ENCODE measurements at regions not wholly inside any gene's neighbourhood (a gene's known extent, or its start where the extent isn't known, plus 50 kb on each side); places are given as distances from the start of the nearest gene placed in this dataset.

- Histone ChIP-seq H3K9me3 (peaks cover 0 to 17% (median 0%) of the 10 kb centered on the region in 4 donors), H3K27me3 (no peaks in the 10 kb centered on the region), H3K4me3 (no peak overlapping the region), H3K4me1 (peaks cover 0 to 18% (median 0%) of the 10 kb centered on the region in 4 donors), H3K36me3 (no peaks in the 10 kb centered on the region), H3K27ac (no peak overlapping the region)
- TF ChIP-seq EP300 (IDR thresholded peaks at IDR 0.05) (no peak), POLR2A (IDR thresholded peaks at IDR 0.05) (no peak), CTCF (IDR thresholded peaks at IDR 0.05) (no peak)
- no peak for DNase-seq (ENCODE audit: low spot score in 2 of 2)
- 25 to 39% methylated on average over 12 to 16 of the region's 16 CpGs for WGBS, 2 donors
These were observed 78.6 kb upstream of the ZNF469 start for GRCh38 chr16:88303890-88304819.

DNA sequence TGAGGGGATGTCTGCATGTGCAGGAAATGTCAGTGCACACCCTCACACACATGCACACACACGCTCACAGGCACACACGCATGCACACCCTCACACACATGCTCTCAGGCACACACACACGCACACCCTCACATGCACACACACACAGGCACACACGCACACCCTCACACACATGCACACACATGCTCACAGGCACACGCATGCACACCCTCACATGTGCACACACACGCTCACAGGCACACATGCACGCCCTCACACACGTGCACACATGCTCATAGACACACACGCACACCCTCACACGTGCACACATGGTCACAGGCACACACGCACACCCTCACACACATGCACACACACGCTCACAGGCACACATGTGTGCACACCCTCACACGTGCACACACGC, 77.6 kb upstream of the ZNF469 start:
- no peak for DNase-seq (ENCODE audit: low spot score in 2 of 2)
- peaks cover 0 to 15% (median 0%) of the 10 kb centered on the region in 4 donors for H3K4me1 ChIP-seq
- 86 to 90% methylated on average over 11 to 14 of the region's 14 CpGs for WGBS, 2 donors
- no peaks in the 10 kb centered on the region for H3K36me3 ChIP-seq
- H3K4me3 ChIP-seq = no peak overlapping the region
- TF ChIP-seq POLR2A (IDR thresholded peaks at IDR 0.05) = no peak
- TF ChIP-seq EP300 (IDR thresholded peaks at IDR 0.05) = no peak
- TF ChIP-seq CTCF (IDR thresholded peaks at IDR 0.05) = no peak
- H3K27ac ChIP-seq = no peak overlapping the region
- H3K27me3 ChIP-seq = no peaks in the 10 kb centered on the region
- H3K9me3 ChIP-seq = peaks cover 0 to 17% (median 0%) of the 10 kb centered on the region in 4 donors

DNA sequence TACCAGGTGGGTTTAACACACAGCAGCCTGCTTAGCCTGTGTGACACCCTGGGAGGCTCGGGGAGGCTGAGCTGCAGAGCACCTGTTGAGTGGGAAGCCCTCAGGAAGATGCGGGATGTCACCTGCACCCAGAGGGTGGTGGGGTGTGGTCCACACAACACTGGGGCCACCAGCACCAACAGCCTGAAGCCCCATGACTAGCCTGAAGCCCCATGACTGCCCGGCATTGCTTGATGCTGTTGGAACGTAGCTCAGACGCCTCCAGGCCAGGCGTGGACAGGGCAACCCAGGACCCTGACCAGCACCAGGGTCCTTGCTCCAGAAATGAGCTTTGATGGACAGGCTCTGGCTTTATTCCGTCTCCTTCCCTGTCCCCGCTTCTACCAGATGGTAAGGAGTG, 76.3 kb upstream of the ZNF469 start:
- Histone ChIP-seq H3K27me3 (no peaks in the 10 kb centered on the region), H3K27ac (no peak overlapping the region), H3K4me1 (peaks cover 0 to 15% (median 0%) of the 10 kb centered on the region in 4 donors), H3K9me3 (peaks cover 0 to 17% (median 0%) of the 10 kb centered on the region in 4 donors), H3K36me3 (no peaks in the 10 kb centered on the region), H3K4me3 (no peak overlapping the region)
- no peak for TF ChIP-seq CTCF (IDR thresholded peaks at IDR 0.05)
- TF ChIP-seq EP300 (IDR thresholded peaks at IDR 0.05) = no peak
- no peak for TF ChIP-seq POLR2A (IDR thresholded peaks at IDR 0.05)
- WGBS, 2 donors = 89 to 90% methylated on average over 8 of the region's 8 CpGs
- DNase-seq (ENCODE audit: low spot score in 2 of 2) = no peak

DNA sequence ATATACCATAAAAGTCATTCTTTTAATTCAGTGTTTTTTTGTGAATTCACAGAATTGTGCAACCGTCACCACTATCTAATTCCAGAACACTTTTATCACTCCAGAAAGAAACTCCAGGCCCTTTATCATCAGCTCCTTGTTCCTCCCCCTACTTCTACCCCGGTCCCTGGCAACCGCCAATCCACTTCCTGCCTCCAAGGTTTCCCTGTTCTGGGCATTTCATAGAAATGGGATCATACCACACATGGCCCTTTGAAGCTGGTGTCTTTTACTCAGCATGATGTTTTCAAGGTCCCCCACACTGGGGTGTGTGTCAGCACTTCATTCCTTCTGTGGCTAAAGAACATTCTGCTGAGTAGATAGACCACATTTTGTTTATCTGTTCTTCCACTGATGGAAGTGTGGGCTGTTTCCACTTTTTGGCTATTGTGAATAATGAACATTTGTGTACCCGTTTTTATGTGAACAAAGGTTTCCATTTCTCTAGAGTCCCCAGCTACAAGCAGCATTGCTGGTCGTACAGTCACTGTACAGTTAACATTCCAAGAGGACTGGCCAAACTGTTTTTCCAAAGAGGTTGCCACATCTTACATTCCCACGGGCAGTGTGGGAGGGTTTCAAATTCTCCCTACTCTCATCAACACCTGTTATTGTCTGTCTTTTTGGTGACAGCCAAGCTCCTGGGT, 75.8 kb upstream of the ZNF469 start:
- Histone ChIP-seq H3K4me3 (no peak overlapping the region), H3K36me3 (no peaks in the 10 kb centered on the region), H3K27me3 (no peaks in the 10 kb centered on the region), H3K27ac (peak overlapping the region in 1 of 4 donors; percentile 33), H3K9me3 (peaks cover 0 to 21% (median 0%) of the 10 kb centered on the region in 4 donors), H3K4me1 (peaks cover 0 to 15% (median 0%) of the 10 kb centered on the region in 4 donors)
- DNase-seq (ENCODE audit: low spot score in 2 of 2) = no peak
- TF ChIP-seq POLR2A (IDR thresholded peaks at IDR 0.05) = no peak
- no peak for TF ChIP-seq CTCF (IDR thresholded peaks at IDR 0.05)
- TF ChIP-seq EP300 (IDR thresholded peaks at IDR 0.05) = peak in 1 of 2 donors; percentile 31
- 37 to 45% methylated on average over 6 of the region's 6 CpGs for WGBS, 2 donors
